ENCODE measurements at regions not wholly inside any gene's neighbourhood (a gene's known extent, or its start where the extent isn't known, plus 50 kb on each side); places are given as distances from the start of the nearest gene placed in this dataset.

DNA sequence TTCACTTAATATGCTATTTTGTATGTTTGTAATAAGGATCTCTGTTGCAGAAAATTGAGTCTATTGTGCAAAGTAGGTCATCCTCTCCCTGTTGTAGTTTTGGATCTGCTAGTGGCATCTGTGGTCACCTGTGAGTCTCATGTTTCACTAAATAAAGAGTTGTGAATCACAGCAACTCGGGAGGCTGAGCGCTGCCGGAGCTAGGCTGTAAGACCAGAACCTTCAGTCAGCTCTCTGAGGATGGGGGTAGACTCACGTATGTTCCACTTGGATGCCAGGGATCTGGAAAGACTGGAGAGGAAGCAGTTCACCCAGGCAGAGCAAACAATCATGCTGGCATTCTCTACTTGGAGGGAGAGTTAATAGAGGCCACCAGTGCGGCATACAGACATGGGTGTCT is 187.3 kb upstream of the FOXA2 start:
- Histone ChIP-seq H3K4ac (ENCODE audit: low read depth, low read length) (no peak overlapping the region), H3K4me1 (ENCODE audit: control insufficient read depth, insufficient read depth, low read length) (peaks cover 4% of the 10 kb centered on the region; the same call in 1 of the 2 replicates), H2BK5ac (ENCODE audit: low read depth, low read length, poor library complexity, severe bottlenecking) (no peak overlapping the region), H2BK20ac (ENCODE audit: low read depth, low read length) (no peak overlapping the region), H2AK5ac (ENCODE audit: low read depth, low read length) (no peak overlapping the region), H3K79me1 (ENCODE audit: low read depth in 1 of 2, low read length in 2 of 2) (no peaks in the 10 kb centered on the region), H2BK15ac (ENCODE audit: low read depth, low read length) (no peak overlapping the region), H3K9me1 (ENCODE audit: insufficient read depth, low read length) (no peaks in the 10 kb centered on the region; the same call in 1 of the 2 replicates), H3K27me3 (ENCODE audit: control insufficient read depth, insufficient read depth, low read length) (peaks cover 3% of the 10 kb centered on the region), H3K4me3 (ENCODE audit: insufficient read depth, low read depth, low read length) (no peak overlapping the region), H3K4me2 (ENCODE audit: low read depth, low read length) (no peak overlapping the region), H4K91ac (ENCODE audit: insufficient read depth, low read depth, low read length) (no peak overlapping the region; the same call in 1 of the 2 replicates), H2AFZ (replicated peaks; ENCODE audit: low read length, poor library complexity) (no peak overlapping the region), H4K8ac (ENCODE audit: low read depth in 2 of 2, low read length in 2 of 2) (no peak overlapping the region), H4K20me1 (ENCODE audit: insufficient read depth, low read length) (no peaks in the 10 kb centered on the region), H2BK120ac (ENCODE audit: low read depth, low read length) (no peak overlapping the region), H4K5ac (ENCODE audit: low read depth, low read length) (no peak overlapping the region), H3K9ac (ENCODE audit: low read depth, low read length) (no peak overlapping the region), H3K18ac (ENCODE audit: low read depth, low read length) (no peak overlapping the region), H3K14ac (replicated peaks; ENCODE audit: low read depth, low read length) (no peak overlapping the region), H2AK9ac (replicated peaks; ENCODE audit: low read depth, low read length, poor library complexity) (no peak overlapping the region), H3K9me3 (ENCODE audit: control insufficient read depth, insufficient read depth, low read length) (peaks cover 6% of the 10 kb centered on the region; the same call in 1 of the 2 replicates), H3K36me3 (ENCODE audit: control insufficient read depth, insufficient read depth, low read length) (no peaks in the 10 kb centered on the region), H3K56ac (ENCODE audit: extremely low read depth, insufficient read depth, low read length) (no peak overlapping the region), H3K23ac (ENCODE audit: low read depth, low read length) (no peak overlapping the region), H3K27ac (ENCODE audit: insufficient read depth, low read length) (no peak overlapping the region)
- dilution Hi-C loops (cut with HindIII; ENCODE audit: low sequenced_read_pairs, unreplicated experiment) (no loop called here), in situ Hi-C loops (cut with MboI; ENCODE audit: low sequenced_read_pairs) (no loop called here), intact Hi-C loops (cut with micrococcal nuclease) (no loop called here)
- POLR2A ChIA-PET (ENCODE audit: unreplicated experiment): no interaction called here
- no peak for ATAC-seq (ENCODE audit: low read depth)
- WGBS, 2 experiments (ENCODE audit: extremely low coverage in 2 of 2, insufficient read length in 1 of 2): 67% methylated on average over 1 of the region's 5 CpGs; no CpG with 5 or more reads in 1 of the 2 experiments
- CTCF ChIA-PET: no interaction called here
- no peak for DNase-seq
- TF ChIP-seq, protein P1, sequence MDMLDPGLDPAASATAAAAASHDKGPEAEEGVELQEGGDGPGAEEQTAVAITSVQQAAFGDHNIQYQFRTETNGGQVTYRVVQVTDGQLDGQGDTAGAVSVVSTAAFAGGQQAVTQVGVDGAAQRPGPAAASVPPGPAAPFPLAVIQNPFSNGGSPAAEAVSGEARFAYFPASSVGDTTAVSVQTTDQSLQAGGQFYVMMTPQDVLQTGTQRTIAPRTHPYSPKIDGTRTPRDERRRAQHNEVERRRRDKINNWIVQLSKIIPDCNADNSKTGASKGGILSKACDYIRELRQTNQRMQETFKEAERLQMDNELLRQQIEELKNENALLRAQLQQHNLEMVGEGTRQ (IDR thresholded peaks at IDR 0.05; ENCODE audit: low read depth, low read length): no peak
- no peak for TF ChIP-seq MAFK (IDR thresholded peaks at IDR 0.05; ENCODE audit: low read depth, low read length)
- BruUV-seq (replicated peaks): no TSS peak
